Inflammatory macrophage treated with lipopolysaccharide for 1 hour (primary cell): ENCODE measurements at regions not wholly inside any gene's neighbourhood (a gene's known extent, or its start where the extent isn't known, plus 50 kb on each side); places are given as distances from the start of the nearest gene placed in this dataset.

Experiments
- DNase-seq, 2 donors: peaks; one replicate each; pipeline ENCODE4 v3.0.0-alpha.2; 2020 to 2022

DNA sequence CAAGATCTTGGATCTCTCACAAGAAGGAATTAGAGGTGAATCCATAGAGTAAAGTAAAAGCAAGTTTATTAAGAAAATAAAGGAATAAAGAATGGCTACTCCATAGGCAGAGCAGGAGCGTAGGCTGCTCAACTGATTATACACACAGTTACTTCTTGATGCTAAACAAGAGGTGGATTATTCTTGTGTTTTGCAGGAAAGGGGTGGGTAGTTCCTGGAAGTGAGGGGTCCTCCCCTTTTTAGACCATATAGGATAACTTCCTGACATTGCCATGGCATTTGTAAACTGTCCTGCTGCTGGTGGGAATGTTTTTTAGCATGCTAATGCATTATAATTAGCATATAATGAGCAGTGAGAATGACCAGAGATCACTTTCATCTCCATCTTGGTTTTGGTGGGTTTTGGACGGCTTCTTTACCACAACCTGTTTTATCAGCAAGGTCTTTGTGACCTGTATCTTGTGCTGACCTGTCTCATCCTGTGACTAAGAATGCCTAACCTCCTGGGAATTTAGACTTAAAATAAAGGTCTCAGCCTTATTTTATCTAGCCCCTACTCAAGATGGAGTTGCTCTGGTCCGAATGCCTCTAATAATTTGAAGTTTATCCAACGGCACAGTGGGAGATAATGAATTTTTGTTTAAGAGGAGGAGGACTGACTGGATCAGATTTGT, 165.7 kb upstream of the DMRT1 start:
- no peak for DNase-seq

DNA sequence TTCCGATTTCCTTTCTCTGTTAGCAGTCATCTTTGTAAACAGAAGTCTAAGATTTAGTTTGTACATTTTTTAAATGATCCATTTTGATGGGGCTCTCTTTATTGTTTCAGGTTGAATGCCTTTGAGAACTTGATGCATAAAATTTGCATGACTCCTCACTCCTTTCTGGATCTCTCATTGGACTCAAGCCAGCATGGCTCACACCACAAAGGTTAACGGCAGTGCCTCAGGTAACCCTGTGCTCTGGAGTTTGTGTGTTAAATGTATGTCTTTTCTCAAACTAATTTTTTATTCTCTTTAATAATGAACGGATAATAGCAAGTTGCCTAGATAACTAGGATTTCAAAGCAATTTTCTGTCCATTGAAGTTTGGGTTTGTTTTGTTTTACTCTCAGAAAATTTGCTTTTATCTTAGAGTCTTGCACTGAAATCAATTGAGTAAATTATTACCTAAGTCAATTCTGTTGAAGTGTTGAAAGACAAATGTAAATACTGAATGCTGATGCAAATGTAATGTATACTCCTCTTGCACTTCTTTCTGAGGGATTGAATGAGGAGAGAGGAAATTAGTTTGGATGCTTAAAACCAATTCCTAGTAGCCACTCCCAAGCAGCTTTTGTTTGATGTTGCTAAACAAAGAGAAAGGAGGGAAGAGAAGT, 164.6 kb upstream of the DMRT1 start:
- DNase-seq = no peak

DNA sequence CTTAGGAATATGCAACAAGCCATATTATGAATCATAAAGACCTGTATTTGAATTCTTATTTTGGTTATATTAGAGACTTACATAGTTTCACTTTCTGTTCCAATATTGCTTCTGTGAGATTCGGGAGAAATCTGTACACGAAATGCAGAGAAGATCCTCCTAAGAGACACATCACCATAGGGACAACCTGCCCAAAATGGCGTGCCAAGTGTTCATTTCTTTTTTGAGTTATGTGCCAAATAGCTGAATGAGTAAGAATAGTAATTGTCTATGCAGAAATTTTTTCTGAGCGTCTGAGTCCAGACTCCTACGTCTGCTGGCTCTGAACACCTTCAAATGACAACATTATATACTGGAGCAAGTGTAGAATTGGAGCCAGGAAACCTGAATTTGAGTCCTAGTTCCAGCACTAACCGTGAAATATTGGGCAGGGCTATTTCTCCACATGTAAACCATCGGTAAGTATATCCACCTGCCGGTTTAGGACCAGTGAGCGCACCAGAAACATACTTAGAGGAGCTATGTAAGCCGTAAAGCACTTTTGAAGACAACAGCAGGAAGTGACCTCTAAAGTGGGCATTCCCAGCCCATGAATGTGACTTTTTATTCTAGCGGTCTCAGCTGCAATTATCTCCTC, 163.9 kb upstream of the DMRT1 start:
- peak in 1 of 2 donors; percentile 12 for DNase-seq

DNA sequence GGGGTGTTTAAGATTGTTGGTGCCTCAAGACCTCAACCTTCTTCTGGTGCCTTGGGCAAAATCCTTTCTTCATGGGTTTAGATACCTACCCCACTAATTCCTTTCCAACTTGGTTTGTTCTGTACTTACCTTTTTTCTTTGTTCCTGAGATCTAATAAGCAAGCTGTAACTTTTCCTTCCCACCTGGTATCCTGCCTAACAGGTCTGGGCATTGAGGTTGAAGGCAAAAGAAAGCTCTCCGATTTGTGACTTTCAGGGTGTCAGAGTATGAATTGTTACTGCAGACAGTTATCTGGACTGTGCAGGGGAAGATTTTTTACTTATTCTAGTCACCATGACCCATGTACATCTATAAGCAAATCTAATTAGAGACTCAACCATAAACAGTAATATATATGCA, 162.6 kb upstream of the DMRT1 start:
- DNase-seq = no peak

DNA sequence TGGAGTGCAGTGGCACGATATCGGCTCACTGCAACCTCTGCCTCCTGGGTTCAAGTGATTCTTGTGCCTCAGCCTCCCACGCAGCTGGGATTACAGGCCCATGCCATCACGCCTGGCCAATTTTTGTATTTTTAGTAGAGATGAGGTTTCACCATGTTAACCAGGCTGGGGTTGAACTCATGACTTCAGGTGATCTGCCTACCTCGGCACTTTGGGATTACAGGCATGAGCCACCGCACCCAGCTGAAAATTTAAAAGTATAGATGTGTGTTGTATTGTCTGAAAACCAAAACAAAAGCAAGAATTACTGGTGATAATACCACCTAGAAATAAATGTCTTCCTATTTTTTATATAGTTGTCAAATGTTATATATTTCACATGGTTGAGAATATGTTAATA, 162.0 kb upstream of the DMRT1 start:
- no peak for DNase-seq

DNA sequence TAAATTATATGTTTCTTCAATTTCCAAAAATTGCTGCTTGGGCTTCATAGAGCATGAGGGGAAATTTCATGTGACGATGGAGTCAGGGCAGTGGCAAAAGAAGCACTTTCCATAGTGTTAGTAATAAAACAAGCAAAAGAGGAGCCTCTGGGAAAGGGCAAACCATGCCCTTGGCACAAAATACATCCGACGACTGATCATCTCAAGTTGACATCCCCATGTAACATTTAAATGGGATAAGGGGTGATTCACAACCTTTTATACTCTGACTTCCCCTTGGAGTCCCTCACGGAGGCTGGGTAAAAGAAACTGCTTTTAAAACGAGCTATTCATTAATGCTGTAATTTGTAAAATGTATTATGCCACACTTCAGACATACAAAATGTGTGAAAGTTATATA, 161.4 kb upstream of the DMRT1 start:
- no peak for DNase-seq

DNA sequence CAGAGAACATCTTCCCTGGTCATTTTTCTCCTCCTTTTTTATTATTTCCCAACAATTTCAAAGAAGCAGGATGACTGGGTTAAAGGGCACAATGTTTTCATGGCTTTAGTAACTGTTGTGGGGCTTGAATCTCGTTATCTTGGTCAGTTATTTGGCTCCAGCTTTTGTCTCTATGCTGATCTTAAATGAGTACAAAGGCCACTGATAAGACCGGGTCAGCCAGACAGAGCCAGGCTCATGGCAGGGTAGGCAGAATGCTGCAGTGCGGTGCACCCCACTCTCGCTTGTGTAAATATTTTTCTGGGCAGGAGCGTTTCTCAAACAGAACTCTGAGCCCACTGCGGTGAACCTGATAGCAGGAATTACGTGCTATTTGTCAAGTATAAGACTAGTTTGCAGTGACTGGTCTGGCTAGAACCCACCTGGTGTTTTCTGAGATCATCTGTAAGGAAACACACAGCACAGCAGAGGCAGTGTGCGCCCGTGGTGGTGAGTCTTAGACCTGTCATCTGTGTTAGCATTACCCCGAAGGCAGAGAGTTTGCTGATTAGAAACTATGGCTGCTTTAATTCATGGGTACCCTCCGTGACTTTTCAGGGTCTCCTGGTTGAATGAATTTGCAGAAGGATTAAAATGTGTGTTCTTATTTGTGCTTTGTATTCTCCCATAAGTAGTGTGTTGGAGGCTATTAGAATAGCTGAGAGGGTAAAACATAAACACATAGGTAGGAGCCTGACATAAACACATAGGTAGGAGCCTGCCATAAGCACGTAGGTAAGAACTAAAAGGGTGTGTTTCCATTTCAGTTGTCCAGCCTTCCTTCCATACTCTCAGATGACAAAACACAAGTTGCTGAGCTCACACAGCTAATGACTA, 158.6 kb upstream of the DMRT1 start:
- DNase-seq = no peak

DNA sequence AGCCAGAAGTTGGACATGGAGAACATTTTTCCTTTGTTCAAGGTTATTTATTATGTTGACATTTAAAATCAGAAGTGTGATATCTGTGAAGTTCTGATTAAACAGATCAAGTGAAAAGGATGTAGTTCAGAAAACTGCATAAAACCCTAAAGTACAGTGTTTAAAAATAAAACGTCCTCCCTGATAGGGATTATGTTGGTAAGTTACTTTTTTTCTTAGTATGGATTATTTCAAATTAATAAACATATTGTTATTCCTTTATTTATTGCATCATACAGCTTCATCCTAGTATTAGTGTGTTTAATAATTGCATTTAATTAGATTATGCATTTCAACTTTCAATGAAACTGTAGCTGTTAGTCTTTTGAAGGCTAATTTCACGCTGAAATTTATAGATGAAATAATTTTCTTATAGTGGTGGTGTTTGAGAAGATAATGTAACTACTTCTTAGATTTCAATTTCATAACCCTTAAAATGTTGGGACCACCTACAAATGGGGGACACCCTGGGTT, 157.9 kb upstream of the DMRT1 start:
- no peak for DNase-seq

DNA sequence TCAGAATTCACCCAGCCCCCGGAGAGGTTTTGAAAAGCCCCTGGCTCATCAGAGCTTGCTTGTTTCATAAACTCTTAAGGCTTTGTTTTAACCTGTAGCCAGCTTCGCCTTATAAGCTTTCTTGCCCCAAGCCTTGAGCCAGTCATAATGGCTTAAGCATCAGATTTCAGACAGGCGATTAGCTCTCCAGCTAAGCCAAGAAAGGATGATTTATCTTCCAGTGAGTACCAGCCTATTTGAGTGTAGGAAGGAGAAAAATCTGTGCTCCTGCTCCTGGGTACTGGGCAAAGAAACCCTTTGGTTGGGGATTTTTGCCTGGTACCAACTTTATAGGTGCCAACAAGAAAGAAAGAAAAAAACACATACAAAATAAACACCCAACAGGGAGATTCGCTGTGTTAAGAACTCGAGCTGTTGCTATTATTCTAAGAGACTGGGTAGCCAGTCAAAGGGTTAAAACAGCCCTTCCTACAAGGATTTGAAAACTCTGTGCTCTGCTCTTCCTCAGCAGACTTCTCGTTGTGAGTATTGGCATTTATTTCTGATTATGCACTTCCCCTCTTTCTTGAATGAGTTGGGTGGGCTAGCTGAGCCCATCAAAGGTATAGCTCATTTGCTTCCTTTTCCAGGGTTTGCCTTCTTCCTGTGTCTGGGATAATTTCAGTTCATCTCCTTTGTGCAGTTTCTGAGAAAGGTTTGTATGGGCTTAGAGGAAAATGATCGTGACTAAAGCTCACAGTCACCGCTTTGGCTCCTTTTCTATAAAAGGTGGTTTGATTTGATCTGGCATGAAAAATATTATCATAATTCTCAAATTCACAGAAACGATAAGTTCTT, 157.2 kb upstream of the DMRT1 start:
- DNase-seq = no peak

DNA sequence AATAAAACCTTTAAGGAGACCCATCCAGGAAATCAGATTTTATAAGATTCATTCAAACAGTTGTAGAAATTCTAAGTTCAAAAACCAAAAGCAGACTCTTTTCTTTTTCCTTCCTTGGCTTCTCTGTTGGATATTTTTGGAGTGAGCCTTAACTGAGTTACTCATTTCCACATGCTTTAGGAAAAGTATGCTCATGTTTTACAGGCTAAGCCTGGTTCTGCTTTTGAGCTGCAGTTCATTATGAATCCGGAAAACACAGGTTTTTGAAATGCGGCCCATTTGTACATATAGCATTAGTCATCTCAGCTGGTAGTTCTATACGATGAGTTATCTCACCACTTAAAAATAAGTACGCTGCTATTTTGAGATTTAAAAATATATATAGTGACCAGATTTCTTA, 156.6 kb upstream of the DMRT1 start:
- DNase-seq = peak; percentile 93 to 98

DNA sequence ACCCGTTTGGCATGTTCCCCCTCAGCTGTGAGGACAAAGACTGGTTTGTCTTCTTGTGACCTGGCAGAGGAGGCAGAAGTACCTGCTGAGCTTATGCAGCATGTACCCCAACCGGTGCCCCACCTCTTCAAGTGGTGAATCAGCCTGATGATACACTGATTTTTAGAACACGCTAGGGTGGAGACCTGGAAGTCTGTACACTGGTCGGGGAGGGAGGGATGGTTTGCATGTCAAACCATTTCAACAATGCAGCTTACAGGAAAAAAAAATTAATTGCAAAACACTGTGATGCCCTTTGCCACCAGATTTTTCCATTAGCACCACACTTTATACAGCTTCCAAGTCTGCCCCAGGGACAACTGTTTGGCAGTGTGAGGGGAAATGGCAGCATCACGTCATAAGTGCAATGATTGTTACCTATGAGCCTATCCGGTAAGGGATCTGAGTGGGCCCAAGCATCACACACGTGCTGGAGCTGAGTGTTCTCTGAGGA, 155.1 kb upstream of the DMRT1 start:
- no peak for DNase-seq

DNA sequence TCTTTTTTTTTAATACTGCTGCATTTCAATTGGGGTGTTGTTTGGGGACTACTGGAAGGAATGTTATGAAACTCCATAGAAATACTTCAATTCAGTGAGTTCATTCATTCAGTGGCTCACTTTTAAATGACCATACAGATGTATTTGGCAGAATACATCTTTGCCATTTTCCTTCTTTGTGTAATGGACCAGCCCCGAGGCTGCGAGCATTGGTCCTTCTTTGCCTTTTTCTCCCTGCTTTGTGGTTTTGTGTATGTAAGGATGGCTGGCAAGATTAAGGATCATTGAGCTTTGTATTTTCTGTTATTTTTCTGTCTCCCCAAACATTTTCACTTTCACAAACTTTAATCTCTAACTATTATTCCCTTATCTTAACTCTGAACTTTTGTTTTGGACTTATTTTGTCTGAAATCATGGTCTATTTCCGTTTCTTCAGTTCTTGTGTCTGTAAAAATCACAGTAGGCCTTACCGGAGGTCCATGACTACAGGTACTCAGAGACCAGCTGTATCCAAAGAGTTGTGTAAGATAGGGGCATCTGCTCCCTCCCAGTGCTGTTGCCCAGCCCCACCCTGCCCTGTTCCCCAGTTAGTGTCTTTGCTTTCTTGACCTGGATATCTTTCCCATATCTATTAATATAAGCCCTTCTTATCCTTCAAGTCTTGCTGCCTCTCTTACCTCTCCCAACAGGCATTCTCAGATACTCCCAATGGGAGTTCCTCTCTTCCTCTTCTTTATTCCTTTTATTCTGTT, 154.3 kb upstream of the DMRT1 start:
- DNase-seq = no peak

DNA sequence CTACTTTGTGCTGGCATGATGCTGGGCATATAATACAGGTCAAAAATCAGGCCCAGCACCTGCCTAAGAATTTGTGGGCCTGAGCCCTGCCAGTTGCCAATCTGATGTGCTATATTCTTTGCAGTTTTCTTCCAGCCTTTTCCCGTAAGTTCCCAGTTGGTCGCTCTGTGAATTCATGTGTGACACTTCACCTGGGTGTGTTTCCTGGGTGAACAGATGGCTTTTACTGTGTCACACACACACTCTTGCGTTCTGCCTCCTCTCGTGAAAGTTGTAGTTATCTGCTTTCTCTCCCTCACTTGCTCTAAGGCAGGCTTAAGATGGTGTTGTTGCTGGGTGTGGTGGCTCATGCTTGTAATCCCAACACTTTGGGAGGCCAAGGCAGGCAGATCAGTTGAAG, 153.5 kb upstream of the DMRT1 start:
- DNase-seq = no peak

DNA sequence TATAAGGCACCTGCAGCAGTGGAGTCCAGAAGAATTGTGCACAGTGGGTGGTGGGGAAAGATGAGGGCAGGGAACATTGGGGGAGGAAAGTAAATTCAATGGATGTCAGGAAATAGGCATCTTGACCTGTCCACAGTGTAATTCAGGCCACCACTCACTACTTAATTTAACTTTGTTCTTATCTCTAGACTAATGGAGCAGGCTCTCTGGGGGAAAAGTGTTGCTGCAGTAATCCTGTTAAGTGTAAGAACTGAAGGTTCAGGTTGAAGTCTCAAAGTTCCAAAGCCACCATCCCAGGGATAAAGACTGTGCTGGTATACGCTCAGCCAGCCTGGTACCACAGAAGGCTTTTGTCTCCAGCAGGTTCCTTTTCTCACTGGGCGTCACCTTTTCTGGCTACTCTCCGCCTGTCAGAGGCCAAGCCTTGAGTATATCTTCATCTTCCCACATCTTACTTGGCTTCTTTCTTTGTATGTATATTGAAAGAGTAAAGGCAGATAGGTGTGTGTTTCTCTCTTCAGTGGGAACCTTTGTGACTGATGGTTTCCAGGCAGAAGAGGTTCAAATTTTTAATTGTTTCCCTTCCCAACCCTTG, 150.9 kb upstream of the DMRT1 start:
- no peak for DNase-seq

DNA sequence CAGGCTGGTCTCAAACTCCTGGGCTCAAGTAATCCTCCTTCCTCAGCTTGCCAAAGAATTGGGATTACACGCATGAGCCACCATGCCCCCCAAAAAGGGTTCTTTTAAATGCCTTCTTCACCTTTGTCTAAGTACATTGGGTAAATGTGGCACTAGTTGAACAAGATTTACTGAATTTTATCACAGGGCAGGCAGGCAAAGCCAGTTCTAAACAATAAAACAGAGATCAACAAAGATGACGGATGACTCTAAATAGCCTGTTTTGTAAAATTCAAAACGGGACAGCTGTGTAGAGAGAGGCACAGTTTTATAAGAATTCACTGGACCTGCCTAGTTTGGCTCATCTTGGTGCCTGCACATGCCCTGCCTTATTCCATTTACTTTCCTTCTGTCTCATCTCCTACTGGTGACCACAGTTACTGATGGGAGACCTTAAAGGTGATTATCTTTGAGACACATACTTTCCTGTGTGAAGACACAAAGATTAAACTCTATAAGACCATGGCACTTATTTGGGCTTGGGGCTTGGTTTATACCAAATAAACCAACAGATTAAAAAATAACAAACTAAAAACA, 149.6 kb upstream of the DMRT1 start:
- no peak for DNase-seq

DNA sequence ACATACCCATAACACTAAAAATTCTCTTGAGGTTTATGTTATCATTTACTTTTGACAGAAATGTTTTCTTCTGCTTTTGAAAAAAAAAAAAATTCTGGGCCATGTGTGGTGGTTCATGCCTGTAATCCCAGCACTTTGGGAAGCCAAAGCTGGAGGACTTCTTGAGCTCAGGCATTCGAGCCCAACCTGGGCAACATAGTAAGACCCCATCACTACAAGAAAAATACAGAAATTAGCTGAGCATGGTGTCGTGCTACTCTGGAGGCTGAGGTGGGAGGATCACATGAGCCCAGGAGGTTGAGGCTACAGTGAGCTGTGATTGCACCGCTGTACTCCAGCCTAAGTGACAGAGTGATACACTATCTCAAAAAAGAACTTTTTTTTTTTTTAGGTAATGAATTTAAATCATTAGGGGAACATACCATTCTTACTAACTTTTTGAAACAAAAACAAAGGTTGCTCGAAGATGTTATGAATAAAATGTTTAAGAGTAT, 148.8 kb upstream of the DMRT1 start:
- no peak for DNase-seq

DNA sequence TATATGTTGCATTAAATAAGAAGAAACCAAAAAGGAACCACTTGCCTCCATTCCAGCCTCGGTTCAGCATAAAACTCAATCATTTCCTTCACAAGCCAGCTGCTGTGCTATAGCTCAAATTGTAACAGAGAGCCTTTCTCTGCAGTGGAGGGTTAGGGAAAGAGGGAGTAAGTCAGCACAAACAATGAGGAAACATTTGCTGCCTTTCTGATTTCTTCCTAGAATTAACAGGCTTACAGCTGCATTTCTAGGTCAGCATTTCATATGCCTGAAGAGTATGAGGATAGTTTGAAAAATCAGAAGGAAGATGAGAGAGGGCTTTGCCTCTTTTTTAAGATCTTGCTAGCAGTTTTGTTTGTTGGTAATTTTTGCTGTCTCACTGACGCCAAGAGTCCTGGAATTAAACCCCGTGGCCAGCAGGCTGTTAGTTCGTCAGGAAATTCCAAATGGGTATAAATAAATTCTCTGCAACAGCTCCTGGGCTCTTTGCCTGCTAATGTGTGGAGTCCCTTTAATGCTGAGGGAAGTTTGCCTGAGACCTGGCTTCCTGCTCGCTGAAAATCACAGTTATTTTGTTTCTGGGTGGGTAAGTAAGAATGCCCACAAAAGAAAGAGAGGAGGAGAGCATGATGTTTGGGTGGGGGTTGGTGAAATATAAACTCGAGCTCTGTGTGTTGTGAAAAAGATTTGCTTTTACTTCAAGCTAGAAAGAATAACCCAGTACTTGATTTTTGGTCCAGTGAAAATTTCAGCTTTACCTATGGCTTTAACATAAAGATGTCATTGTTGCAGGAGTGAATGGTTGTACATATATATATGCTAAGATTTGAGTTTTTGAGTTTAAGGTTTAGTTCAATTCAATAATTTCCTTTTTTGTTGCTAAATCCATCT, 148.1 kb upstream of the DMRT1 start:
- peak; percentile 27 to 71 for DNase-seq

DNA sequence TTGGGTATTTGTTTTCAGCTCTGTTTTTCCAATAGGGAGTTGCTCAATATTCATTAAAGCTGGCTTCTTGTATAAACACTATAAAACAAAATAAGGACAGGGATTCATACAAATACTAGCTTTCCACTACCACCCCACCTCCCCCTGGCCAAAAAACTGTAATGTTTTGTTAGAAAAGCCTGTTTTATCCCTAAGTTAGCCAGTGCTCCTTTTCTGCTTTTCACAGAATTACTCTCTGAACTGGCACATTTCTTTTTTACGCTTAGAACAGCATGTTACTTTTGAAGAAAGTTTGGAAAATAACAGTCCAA, 147.4 kb upstream of the DMRT1 start:
- no peak for DNase-seq

DNA sequence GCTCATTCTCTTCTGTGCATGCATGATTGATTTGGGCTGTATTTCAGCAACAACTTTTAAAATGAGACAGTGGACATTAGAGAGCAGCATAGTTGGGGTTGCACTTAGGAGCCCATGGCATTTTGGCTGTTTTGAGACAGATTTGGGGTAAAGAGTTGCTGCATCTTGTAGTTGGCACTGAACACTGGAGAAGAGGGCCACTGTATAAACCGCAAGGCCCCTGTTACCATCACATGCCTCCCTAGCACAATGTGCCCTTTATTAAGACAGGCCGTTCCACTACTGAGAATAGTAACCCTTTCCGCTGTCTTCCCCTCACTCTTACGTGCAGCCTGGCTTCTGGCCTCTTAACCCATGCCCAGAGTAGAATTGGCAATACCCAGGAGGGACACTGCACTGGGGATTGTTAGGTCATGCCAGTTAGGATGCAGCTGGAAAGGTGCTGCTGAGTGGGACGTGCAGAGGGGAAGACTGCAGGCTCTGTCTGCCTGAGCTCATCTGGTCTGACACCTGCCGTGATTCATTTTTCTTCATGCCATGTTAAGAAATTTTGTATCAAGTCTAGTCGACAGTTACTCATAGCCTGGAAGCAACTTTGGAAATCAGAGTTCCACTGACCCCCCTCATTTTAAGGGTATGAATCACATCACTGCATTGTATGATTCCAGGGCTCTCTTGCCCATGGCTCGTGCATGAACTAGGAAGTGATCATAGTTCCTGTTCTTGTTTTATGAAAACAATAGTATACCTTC, 146.9 kb upstream of the DMRT1 start:
- DNase-seq = peak in 1 of 2 donors; percentile 43
